Hypothalamus (tissue), 51 donors: ENCODE measurements at regions not wholly inside any gene's neighbourhood (a gene's known extent, or its start where the extent isn't known, plus 50 kb on each side); places are given as distances from the start of the nearest gene placed in this dataset.
"Not testable (repeated sequence)": the region's sequence is repeated elsewhere in the genome, so short reads cannot be mapped to it uniquely, and the experiment has no call there.

Experiments used
- DNase-seq, 51 donors: peaks; one replicate each; lab custom pipeline; 2025; lab: John Stamatoyannopoulos, UW

- DNase-seq = no peak
Measured at GRCh38 chr17:11182430-11182829, 58.6 kb upstream of the SHISA6 start.

- no peak for DNase-seq
Measured at GRCh38 chr17:11178581-11178980, 62.4 kb upstream of the SHISA6 start.

- no peak for DNase-seq
Measured at GRCh38 chr17:11177340-11177739, 63.7 kb upstream of the SHISA6 start.

- DNase-seq = no peak
Measured at GRCh38 chr17:11176549-11176948, 64.5 kb upstream of the SHISA6 start.

GRCh38 chr17:11170881-11171280, 70.1 kb upstream of the SHISA6 start:
- DNase-seq = no peak

GRCh38 chr17:11151818-11152425, 89.1 kb upstream of the SHISA6 start:
- DNase-seq = no peak

- not testable (repeated sequence) for DNase-seq
Measured at GRCh38 chr17:11150906-11151511, 90.0 kb upstream of the SHISA6 start.

- peak in 27 of 51 donors; percentile 0 to 62 (median 13) for DNase-seq
Measured at GRCh38 chr17:11144358-11145233, 96.4 kb upstream of the SHISA6 start.

- no peak for DNase-seq
Measured at GRCh38 chr17:11142231-11142630, 98.8 kb upstream of the SHISA6 start.

GRCh38 chr17:11140501-11140900, 100.5 kb upstream of the SHISA6 start:
- DNase-seq = peak in 7 of 51 donors; percentile 0 to 52 (median 2)

GRCh38 chr17:11140043-11140442, 101.0 kb upstream of the SHISA6 start:
- DNase-seq = peak in 33 of 51 donors; percentile 1 to 68 (median 30)

GRCh38 chr17:11138023-11138422, 103.0 kb upstream of the SHISA6 start:
- DNase-seq = no peak

GRCh38 chr17:11135819-11136218, 105.2 kb upstream of the SHISA6 start:
- no peak for DNase-seq

GRCh38 chr17:11130367-11130766, 110.6 kb upstream of the SHISA6 start:
- no peak for DNase-seq

- peak in 29 of 51 donors; percentile 2 to 44 (median 16) for DNase-seq
Measured at GRCh38 chr17:11122908-11123307, 118.1 kb upstream of the SHISA6 start.

- no peak for DNase-seq
Measured at GRCh38 chr17:11121341-11121985, 119.5 kb upstream of the SHISA6 start.

- DNase-seq = no peak
Measured at GRCh38 chr17:11109106-11109505, 131.9 kb upstream of the SHISA6 start.

- DNase-seq = no peak
Measured at GRCh38 chr17:11105141-11105540, 135.9 kb upstream of the SHISA6 start.

- DNase-seq = no peak
Measured at GRCh38 chr17:11097121-11097520, 143.9 kb upstream of the SHISA6 start.

GRCh38 chr17:11094331-11094730, 146.7 kb upstream of the SHISA6 start:
- DNase-seq = peak in 4 of 51 donors; percentile 4 to 62 (median 6)
